SK-N-SH (cell line): ENCODE measurements at regions not wholly inside any gene's neighbourhood (a gene's known extent, or its start where the extent isn't known, plus 50 kb on each side); places are given as distances from the start of the nearest gene placed in this dataset.
"Not testable (repeated sequence)": the region's sequence is repeated elsewhere in the genome, so short reads cannot be mapped to it uniquely, and the experiment has no call there.

Experiments
- CTCF ChIA-PET: fragments of 300-600, 350-600 bp; formaldehyde crosslinking; extraction: SDS; loops from one replicate; lab custom pipeline; 2021; lab: Yijun Ruan, JAX
- POLR2A ChIA-PET: fragments of 350-600 bp; sonication (Branson Sonifier 250); formaldehyde crosslinking; extraction: SDS; loops from one replicate; lab custom pipeline; 2020; ENCODE audit warnings: antibody characterized with exemption, inconsistent platforms; lab: Yijun Ruan, JAX
- DNase-seq: peaks from one replicate; pipeline ENCODE4 v3.0.0; 2012
- H2AFZ ChIP-seq: fragments of 200-600 bp; sonication (generic); 2 replicates; pipeline ENCODE4 v1.8.1; 2016; ENCODE audit warnings: antibody characterized with exemption, mild to moderate bottlenecking, low read depth
- H3F3A ChIP-seq: fragments of 200-600 bp; sonication (generic); replicated peaks from 2 replicates; pipeline ENCODE3; 2016; ENCODE audit warnings: antibody characterized with exemption, mild to moderate bottlenecking; ENCODE audit not compliant: insufficient read depth
- H3K27ac ChIP-seq, 2 experiments: fragments of 200-500 bp in 1 of 2; fragments of 200-600 bp in 1 of 2; sonication (Bioruptor generic) in 1 of 2; sonication (generic), shearing (Covaris generic) in 1 of 2; 2 replicates each; pipeline versions ENCODE4 v1.5.1 to v1.6.1; 2014 to 2016; ENCODE audit warnings: low read depth in 2 of 2, inconsistent platforms in 1 of 2, low read length in 1 of 2, mild to moderate bottlenecking in 1 of 2, mixed read lengths in 1 of 2
- H3K27me3 ChIP-seq: fragments of 200-600 bp; sonication (generic), shearing (Covaris generic); 2 replicates; pipeline ENCODE4 v1.6.1; 2016; ENCODE audit warnings: mixed run types; ENCODE audit not compliant: insufficient read depth
- H3K36me3 ChIP-seq, 2 experiments: fragments of 200-500 bp in 1 of 2; fragments of 200-600 bp in 1 of 2; sonication (Bioruptor generic) in 1 of 2; sonication (generic) in 1 of 2; replicated peaks in 1 of 2; 2 replicates each; pipeline versions ENCODE3 to v1.5.1; 2014 to 2016; ENCODE audit warnings: low read length in 1 of 2, mild to moderate bottlenecking in 1 of 2; ENCODE audit not compliant: insufficient read depth in 2 of 2, control insufficient read depth in 1 of 2
- H3K4me1 ChIP-seq, 2 experiments: fragments of 200-500 bp in 1 of 2; fragments of 200-600 bp in 1 of 2; sonication (Bioruptor generic) in 1 of 2; sonication (generic), shearing (Covaris generic) in 1 of 2; 2 replicates each; pipeline versions ENCODE4 v1.5.1 to v1.6.1; 2014 to 2016; ENCODE audit warnings: low read depth in 1 of 2, low read length in 1 of 2, mixed run types in 1 of 2; ENCODE audit not compliant: insufficient read depth in 2 of 2, control insufficient read depth in 1 of 2
- H3K4me2 ChIP-seq: fragments of 200-600 bp; sonication (generic), shearing (Covaris generic); 2 replicates; pipeline ENCODE4 v1.6.1; 2017; ENCODE audit warnings: mixed run types
- H3K4me3 ChIP-seq, 2 experiments: fragments of 200-500 bp in 1 of 2; fragments of 200-600 bp in 1 of 2; sonication (Bioruptor generic) in 1 of 2; sonication (generic), shearing (Covaris generic) in 1 of 2; 2 replicates each; pipeline versions ENCODE4 v1.5.1 to v1.8.1; 2014 to 2016; ENCODE audit warnings: low read depth in 2 of 2, inconsistent platforms in 1 of 2, low read length in 1 of 2, mild to moderate bottlenecking in 1 of 2, mixed read lengths in 1 of 2, moderate library complexity in 1 of 2
- H3K79me2 ChIP-seq: fragments of 200-600 bp; sonication (generic); 2 replicates; pipeline ENCODE4 v1.8.1; 2017; ENCODE audit warnings: mild to moderate bottlenecking; ENCODE audit not compliant: insufficient read depth
- H3K9ac ChIP-seq: fragments of 200-600 bp; sonication (generic); 2 replicates; pipeline ENCODE4 v1.6.1; 2017; ENCODE audit warnings: mixed run types
- H3K9me2 ChIP-seq: fragments of 200-600 bp; sonication (generic); 2 replicates; pipeline ENCODE4 v1.6.1; 2017; ENCODE audit warnings: mixed run types
- H3K9me3 ChIP-seq: fragments of 200-600 bp; sonication (generic); 2 replicates; pipeline ENCODE4 v1.6.1; 2017; ENCODE audit warnings: mixed run types, mild to moderate bottlenecking, moderate library complexity
- H4K20me1 ChIP-seq: fragments of 200-600 bp; sonication (generic); 2 replicates; pipeline ENCODE4 v1.6.1; 2017; ENCODE audit warnings: mild to moderate bottlenecking, mixed run types; ENCODE audit not compliant: insufficient read depth
- CTCF ChIP-seq: fragments of 200-600 bp; sonication (generic); IDR thresholded peaks from 2 replicates; pipeline ENCODE4 v1.6.1; 2017; ENCODE audit warnings: antibody characterized with exemption, mild to moderate bottlenecking, moderate library complexity
- ELF1 ChIP-seq: IDR thresholded peaks from 2 replicates; pipeline ENCODE4 v1.4.0; 2012
- FOXM1 ChIP-seq: IDR thresholded peaks from 2 replicates; pipeline ENCODE4 v1.4.0; 2012; ENCODE audit warnings: low read depth, mild to moderate bottlenecking
- MAX ChIP-seq: IDR thresholded peaks from 2 replicates; pipeline ENCODE4 v1.4.0; 2012; ENCODE audit warnings: low read depth
- MEF2A ChIP-seq: IDR thresholded peaks from 2 replicates; pipeline ENCODE4 v1.4.0; 2012; ENCODE audit warnings: low read depth, borderline replicate concordance
- NFIC ChIP-seq: IDR thresholded peaks from 2 replicates; pipeline ENCODE4 v1.4.0; 2012; ENCODE audit warnings: borderline replicate concordance
- RAD21 ChIP-seq: IDR thresholded peaks from 2 replicates; pipeline ENCODE4 v1.6.1; 2012; ENCODE audit warnings: mild to moderate bottlenecking, low read length
- RFX5 ChIP-seq: IDR thresholded peaks from 2 replicates; pipeline ENCODE4 v1.6.1; 2012; ENCODE audit warnings: mild to moderate bottlenecking, improper control_type of control experiment, low read length
- RXRA ChIP-seq: IDR thresholded peaks from 2 replicates; pipeline ENCODE4 v1.4.0; 2012; ENCODE audit warnings: low read depth, mild to moderate bottlenecking, borderline replicate concordance
- SIN3A ChIP-seq: IDR thresholded peaks from 2 replicates; pipeline ENCODE4 v1.6.1; 2012; ENCODE audit warnings: low read depth, mild to moderate bottlenecking, low read length, moderate library complexity, borderline replicate concordance
- SMC3 ChIP-seq: IDR thresholded peaks from 2 replicates; pipeline ENCODE4 v1.6.1; 2012; ENCODE audit warnings: low read depth, low read length, improper control_type of control experiment
- TAF1 ChIP-seq: IDR thresholded peaks from 2 replicates; pipeline ENCODE4 v1.6.1; 2012; ENCODE audit warnings: low read depth, mild to moderate bottlenecking, low read length, moderate library complexity, borderline replicate concordance
- TCF12 ChIP-seq: IDR thresholded peaks from 2 replicates; pipeline ENCODE4 v1.4.0; 2012
- TEAD4 ChIP-seq: IDR thresholded peaks from 2 replicates; pipeline ENCODE4 v1.4.0; 2012; ENCODE audit warnings: mild to moderate bottlenecking, borderline replicate concordance; ENCODE audit not compliant: insufficient read depth
- WGBS: methylation state at CpG from one replicate; pipeline ENCODE4 v1.1.6; 2017; ENCODE audit warnings: low lambda C conversion rate; 5-methylcytosine and 5-hydroxymethylcytosine counted together
- TF ChIP-seq, protein P1 (sequence below): IDR thresholded peaks from 2 replicates; pipeline ENCODE4; 2012
- TF ChIP-seq, protein P2 (sequence below): fragments of 150-350 bp; IDR thresholded peaks from 2 replicates; pipeline ENCODE4 v1.6.1; 2016; ENCODE audit warnings: mild to moderate bottlenecking, low read depth, low read length
- TF ChIP-seq, protein P3 (sequence below): IDR thresholded peaks from 2 replicates; pipeline ENCODE4 v1.4.0; 2012; ENCODE audit warnings: low read depth, borderline replicate concordance

DNA sequence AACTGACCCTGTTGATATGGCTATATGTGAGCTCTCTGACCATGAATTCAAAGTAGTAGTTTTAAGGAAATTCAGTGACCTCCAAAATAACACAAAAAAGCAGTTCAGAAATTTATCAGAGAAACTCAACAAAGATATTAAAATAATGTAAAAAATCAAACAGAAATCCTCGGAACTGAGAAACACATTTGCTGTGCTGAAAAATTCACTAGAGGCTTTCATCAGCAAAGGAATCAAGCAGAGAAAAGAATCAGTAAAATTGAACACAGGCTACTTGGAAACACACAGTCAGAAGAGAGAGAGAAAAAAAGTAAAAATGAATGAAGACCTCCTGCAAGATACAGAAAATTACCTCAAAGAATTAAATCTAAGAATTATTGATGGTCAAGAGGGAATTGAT is 417.2 kb downstream of the TMEM232 start:
- H3K4me3 ChIP-seq, result no peak overlapping the region
- no peaks in the 10 kb centered on the region for H3F3A ChIP-seq
- H3K4me2 ChIP-seq, result no peak overlapping the region
- TF ChIP-seq SMC3, result no peak
- H4K20me1 ChIP-seq, result no peaks in the 10 kb centered on the region
- H3K27ac ChIP-seq, result no peak overlapping the region
- no peaks in the 10 kb centered on the region for H3K27me3 ChIP-seq
- H3K4me1 ChIP-seq, result no peaks in the 10 kb centered on the region
- H3K36me3 ChIP-seq, result no peaks in the 10 kb centered on the region
- no peak for DNase-seq
- peaks cover 5% of the 10 kb centered on the region; the same call in 1 of the 2 replicates for H3K9me3 ChIP-seq
- H3K9me2 ChIP-seq, result no peaks in the 10 kb centered on the region
- no peak overlapping the region for H2AFZ ChIP-seq
- CTCF ChIA-PET, result no interaction called here
- no peaks in the 10 kb centered on the region for H3K79me2 ChIP-seq
- POLR2A ChIA-PET, result no interaction called here
- H3K9ac ChIP-seq, result no peak overlapping the region
- 60% methylated on average over 1 of the region's 1 CpG for WGBS

DNA sequence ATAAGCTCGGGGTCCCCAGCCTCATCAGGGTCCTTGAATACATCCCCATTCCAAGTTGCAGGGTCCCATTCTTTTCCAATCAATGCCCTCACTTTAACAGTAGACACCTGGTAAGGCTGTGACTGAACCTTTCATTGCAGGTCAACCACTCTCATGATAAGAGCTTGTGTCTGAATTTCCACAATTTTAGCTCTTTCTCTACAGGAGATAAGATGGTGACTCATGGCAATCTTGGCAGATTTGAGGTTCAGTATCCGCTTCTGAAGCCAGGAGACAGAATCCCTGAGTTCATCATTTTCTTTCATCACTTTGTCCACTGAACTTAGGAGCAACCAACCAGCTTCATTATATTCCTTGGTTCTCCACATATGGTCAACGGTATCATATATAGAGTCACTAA is 409.9 kb downstream of the TMEM232 start:
- H4K20me1 ChIP-seq, POLR2A ChIA-PET, H3K4me3 ChIP-seq, H2AFZ ChIP-seq, H3K4me2 ChIP-seq, DNase-seq, CTCF ChIA-PET, H3K9me3 ChIP-seq, H3K4me1 ChIP-seq, H3F3A ChIP-seq, H3K27ac ChIP-seq, H3K9me2 ChIP-seq, H3K79me2 ChIP-seq, H3K27me3 ChIP-seq, H3K9ac ChIP-seq, H3K36me3 ChIP-seq: not testable (repeated sequence)
- 33% methylated on average over 3 of the region's 3 CpGs for WGBS

GRCh38 chr5:110321117-110321516 is 405.4 kb downstream of the TMEM232 start:
- H3K27ac ChIP-seq, result peak overlapping the region; percentile 28 to 31; a peak in 3 of 4 replicates
- no peak overlapping the region for H3K9ac ChIP-seq
- no peaks in the 10 kb centered on the region for H3K9me2 ChIP-seq
- no peaks in the 10 kb centered on the region for H3K4me1 ChIP-seq
- H3K9me3 ChIP-seq, result no peaks in the 10 kb centered on the region
- ChIA-PET POLR2A (no interaction called here), CTCF (interaction anchor here (1.2 kb wide), 1 partner anchor 15 kb away, joined by 3 read pairs; no protein-coding TSS in a partner anchor)
- H3K27me3 ChIP-seq, result no peaks in the 10 kb centered on the region
- H3K36me3 ChIP-seq, result no peaks in the 10 kb centered on the region
- H3K4me3 ChIP-seq, result no peak overlapping the region
- no peaks in the 10 kb centered on the region for H4K20me1 ChIP-seq
- no peak for DNase-seq
- 14% methylated on average over 1 of the region's 1 CpG for WGBS
- no peaks in the 10 kb centered on the region for H3F3A ChIP-seq
- no peaks in the 10 kb centered on the region for H3K79me2 ChIP-seq
- 0 out of 2 replicates have a peak overlapping the region, but pooled peaks have one; percentile 12 for H3K4me2 ChIP-seq
- H2AFZ ChIP-seq, result peak overlapping the region; percentile 26; the same call in 1 of the 2 replicates
- TF ChIP-seq MEF2A, result no peak
- TF ChIP-seq, protein P1, sequence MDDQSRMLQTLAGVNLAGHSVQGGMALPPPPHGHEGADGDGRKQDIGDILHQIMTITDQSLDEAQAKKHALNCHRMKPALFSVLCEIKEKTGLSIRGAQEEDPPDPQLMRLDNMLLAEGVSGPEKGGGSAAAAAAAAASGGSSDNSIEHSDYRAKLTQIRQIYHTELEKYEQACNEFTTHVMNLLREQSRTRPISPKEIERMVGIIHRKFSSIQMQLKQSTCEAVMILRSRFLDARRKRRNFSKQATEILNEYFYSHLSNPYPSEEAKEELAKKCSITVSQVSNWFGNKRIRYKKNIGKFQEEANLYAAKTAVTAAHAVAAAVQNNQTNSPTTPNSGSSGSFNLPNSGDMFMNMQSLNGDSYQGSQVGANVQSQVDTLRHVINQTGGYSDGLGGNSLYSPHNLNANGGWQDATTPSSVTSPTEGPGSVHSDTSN, result peak; percentile 36; the same call in 1 of the 2 replicates
- no peak for TF ChIP-seq MAX
- no peak for TF ChIP-seq RFX5
- no peak for TF ChIP-seq TEAD4
- no peak for TF ChIP-seq ELF1
- peak; percentile 79; the same call in 1 of the 2 replicates for TF ChIP-seq RXRA
- TF ChIP-seq SMC3, result no peak
- TF ChIP-seq FOXM1, result no peak
- no peak for TF ChIP-seq TAF1
- TF ChIP-seq, protein P2, sequence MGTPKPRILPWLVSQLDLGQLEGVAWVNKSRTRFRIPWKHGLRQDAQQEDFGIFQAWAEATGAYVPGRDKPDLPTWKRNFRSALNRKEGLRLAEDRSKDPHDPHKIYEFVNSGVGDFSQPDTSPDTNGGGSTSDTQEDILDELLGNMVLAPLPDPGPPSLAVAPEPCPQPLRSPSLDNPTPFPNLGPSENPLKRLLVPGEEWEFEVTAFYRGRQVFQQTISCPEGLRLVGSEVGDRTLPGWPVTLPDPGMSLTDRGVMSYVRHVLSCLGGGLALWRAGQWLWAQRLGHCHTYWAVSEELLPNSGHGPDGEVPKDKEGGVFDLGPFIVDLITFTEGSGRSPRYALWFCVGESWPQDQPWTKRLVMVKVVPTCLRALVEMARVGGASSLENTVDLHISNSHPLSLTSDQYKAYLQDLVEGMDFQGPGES, result no peak
- no peak for TF ChIP-seq SIN3A
- peak; percentile 65 for TF ChIP-seq TCF12
- TF ChIP-seq RAD21, result no peak
- TF ChIP-seq NFIC, result peak; percentile 30; the same call in 1 of the 2 replicates
- TF ChIP-seq, protein P3, sequence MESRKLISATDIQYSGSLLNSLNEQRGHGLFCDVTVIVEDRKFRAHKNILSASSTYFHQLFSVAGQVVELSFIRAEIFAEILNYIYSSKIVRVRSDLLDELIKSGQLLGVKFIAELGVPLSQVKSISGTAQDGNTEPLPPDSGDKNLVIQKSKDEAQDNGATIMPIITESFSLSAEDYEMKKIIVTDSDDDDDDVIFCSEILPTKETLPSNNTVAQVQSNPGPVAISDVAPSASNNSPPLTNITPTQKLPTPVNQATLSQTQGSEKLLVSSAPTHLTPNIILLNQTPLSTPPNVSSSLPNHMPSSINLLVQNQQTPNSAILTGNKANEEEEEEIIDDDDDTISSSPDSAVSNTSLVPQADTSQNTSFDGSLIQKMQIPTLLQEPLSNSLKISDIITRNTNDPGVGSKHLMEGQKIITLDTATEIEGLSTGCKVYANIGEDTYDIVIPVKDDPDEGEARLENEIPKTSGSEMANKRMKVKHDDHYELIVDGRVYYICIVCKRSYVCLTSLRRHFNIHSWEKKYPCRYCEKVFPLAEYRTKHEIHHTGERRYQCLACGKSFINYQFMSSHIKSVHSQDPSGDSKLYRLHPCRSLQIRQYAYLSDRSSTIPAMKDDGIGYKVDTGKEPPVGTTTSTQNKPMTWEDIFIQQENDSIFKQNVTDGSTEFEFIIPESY, result no peak
- no peak for TF ChIP-seq CTCF
